Vagina (tissue), 2 donors: ENCODE measurements at regions not wholly inside any gene's neighbourhood (a gene's known extent, or its start where the extent isn't known, plus 50 kb on each side); places are given as distances from the start of the nearest gene placed in this dataset.
A peak's percentile ranks its signal among the peaks of the same experiment; 100 is the strongest.

Experiments used
- DNase-seq, 2 donors: peaks; one replicate each; pipeline ENCODE4 v3.0.0-alpha.2; 2017; ENCODE audit errors: extremely low spot score in 2 of 2
- H3K27ac ChIP-seq: fragments of 200-600 bp; sonication (generic); one replicate; pipeline ENCODE4 v1.5.1; 2019
- H3K27me3 ChIP-seq: fragments of 200-600 bp; sonication (generic); one replicate; pipeline ENCODE4 v1.5.1; 2019
- H3K36me3 ChIP-seq, 2 donors: fragments of 200-600 bp; sonication (generic); one replicate each; pipeline ENCODE4 v1.5.1; 2017 to 2019
- H3K4me1 ChIP-seq: fragments of 200-600 bp; sonication (generic); one replicate; pipeline ENCODE4 v1.5.1; 2019
- H3K4me3 ChIP-seq, 2 donors: fragments of 200-600 bp; sonication (generic); 1 replicate in 1 of 2; 2 replicates in 1 of 2; pipeline ENCODE4 v1.5.1; 2016 to 2019
- H3K9me3 ChIP-seq: fragments of 200-600 bp; sonication (generic); one replicate; pipeline ENCODE4 v1.5.1; 2019
- POLR2A ChIP-seq, 2 donors: fragments of 450-650 bp; IDR thresholded peaks; one replicate each; pipeline ENCODE4 v1.6.1; 2017; ENCODE audit warnings: antibody characterized with exemption in 2 of 2, mild to moderate bottlenecking in 2 of 2, moderate library complexity in 2 of 2
- POLR2AphosphoS5 ChIP-seq, 2 donors: sonication (generic); formaldehyde crosslinking; IDR thresholded peaks; one replicate each; pipeline ENCODE4 v1.9.0; 2017; ENCODE audit warnings: antibody characterized with exemption in 2 of 2, mild to moderate bottlenecking in 2 of 2, low read depth in 1 of 2; ENCODE audit not compliant: insufficient read depth in 1 of 2
- intact Hi-C: fragments of 100-400 bp; cut with DNase I; formaldehyde crosslinking; loops from one replicate; pipeline ENCODE4 v1.15.1; 2023
- TF ChIP-seq, protein P1 (sequence below), 3 experiments: fragments of 450-650 bp in 2 of 3; fragments of 200-600 bp in 1 of 3; sonication (generic) in 1 of 3; IDR thresholded peaks; one replicate each; pipeline ENCODE4 v1.5.1; 2017 to 2019; ENCODE audit warnings: antibody characterized with exemption in 3 of 3, mild to moderate bottlenecking in 2 of 3, moderate library complexity in 2 of 3

DNA sequence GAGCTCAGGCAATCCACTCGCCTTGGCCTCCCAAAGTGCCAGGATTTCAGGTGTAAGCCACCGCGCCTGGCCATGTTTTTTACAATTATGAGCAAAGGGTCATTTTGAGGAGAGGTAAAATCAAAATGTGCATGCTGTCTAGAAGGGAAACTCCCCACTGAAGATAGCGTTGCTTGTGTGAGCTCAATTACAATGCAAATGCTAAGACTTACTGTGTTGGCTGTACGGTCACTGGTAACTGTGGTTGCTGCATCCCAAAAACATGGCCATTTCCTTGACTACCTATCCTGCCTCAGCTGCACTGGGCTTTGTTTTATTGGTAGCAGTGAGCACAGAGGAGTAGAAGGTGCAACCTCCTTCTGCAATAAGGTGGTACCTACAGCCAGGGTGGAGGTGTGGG lies 77.4 kb upstream of the SPATA31E1 start:
- intact Hi-C loops = no loop called here
- DNase-seq = no peak
- H3K4me1 ChIP-seq = no peaks in the 10 kb centered on the region
- H3K4me3 ChIP-seq = no peak overlapping the region
- no peaks in the 10 kb centered on the region for H3K27me3 ChIP-seq
- TF ChIP-seq, protein P1, sequence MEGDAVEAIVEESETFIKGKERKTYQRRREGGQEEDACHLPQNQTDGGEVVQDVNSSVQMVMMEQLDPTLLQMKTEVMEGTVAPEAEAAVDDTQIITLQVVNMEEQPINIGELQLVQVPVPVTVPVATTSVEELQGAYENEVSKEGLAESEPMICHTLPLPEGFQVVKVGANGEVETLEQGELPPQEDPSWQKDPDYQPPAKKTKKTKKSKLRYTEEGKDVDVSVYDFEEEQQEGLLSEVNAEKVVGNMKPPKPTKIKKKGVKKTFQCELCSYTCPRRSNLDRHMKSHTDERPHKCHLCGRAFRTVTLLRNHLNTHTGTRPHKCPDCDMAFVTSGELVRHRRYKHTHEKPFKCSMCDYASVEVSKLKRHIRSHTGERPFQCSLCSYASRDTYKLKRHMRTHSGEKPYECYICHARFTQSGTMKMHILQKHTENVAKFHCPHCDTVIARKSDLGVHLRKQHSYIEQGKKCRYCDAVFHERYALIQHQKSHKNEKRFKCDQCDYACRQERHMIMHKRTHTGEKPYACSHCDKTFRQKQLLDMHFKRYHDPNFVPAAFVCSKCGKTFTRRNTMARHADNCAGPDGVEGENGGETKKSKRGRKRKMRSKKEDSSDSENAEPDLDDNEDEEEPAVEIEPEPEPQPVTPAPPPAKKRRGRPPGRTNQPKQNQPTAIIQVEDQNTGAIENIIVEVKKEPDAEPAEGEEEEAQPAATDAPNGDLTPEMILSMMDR (IDR thresholded peaks at IDR 0.05) = no peak
- TF ChIP-seq POLR2AphosphoS5 (IDR thresholded peaks at IDR 0.05; ENCODE audit: insufficient read depth in 1 of 2, low read depth in 1 of 2) (no peak), POLR2A (IDR thresholded peaks at IDR 0.05) (no peak)
- H3K27ac ChIP-seq = no peak overlapping the region
- H3K36me3 ChIP-seq = no peaks in the 10 kb centered on the region
- H3K9me3 ChIP-seq = no peaks in the 10 kb centered on the region

DNA sequence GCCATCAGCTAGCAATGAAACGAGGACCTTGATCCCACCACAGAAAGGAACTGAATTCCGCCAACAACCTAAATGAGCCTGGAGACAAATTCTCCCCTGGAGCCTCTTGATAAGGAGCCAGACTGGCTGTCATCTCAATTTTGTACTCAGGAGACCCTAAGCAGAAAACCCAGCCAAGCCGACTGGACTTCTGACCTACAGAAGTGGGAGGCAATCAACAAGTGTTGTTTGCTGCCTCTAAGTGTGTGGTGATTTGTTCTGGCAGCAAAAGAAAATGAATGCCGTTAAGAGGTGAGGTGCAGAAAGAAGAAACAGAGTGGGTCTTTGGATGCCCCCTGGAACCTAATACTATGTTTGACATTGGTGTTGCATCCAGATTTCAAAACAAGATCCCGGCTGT lies 72.7 kb upstream of the SPATA31E1 start:
- no peaks in the 10 kb centered on the region for H3K36me3 ChIP-seq
- no peak for DNase-seq
- H3K27ac ChIP-seq = no peak overlapping the region
- H3K4me1 ChIP-seq = no peaks in the 10 kb centered on the region
- H3K4me3 ChIP-seq = no peak overlapping the region
- TF ChIP-seq POLR2AphosphoS5 (IDR thresholded peaks at IDR 0.05; ENCODE audit: insufficient read depth in 1 of 2, low read depth in 1 of 2) = no peak
- H3K9me3 ChIP-seq = no peaks in the 10 kb centered on the region
- H3K27me3 ChIP-seq = no peaks in the 10 kb centered on the region
- intact Hi-C loops = loop anchor here (5.0 kb wide), 1 partner anchor 133 kb away; no protein-coding TSS in a partner anchor

DNA sequence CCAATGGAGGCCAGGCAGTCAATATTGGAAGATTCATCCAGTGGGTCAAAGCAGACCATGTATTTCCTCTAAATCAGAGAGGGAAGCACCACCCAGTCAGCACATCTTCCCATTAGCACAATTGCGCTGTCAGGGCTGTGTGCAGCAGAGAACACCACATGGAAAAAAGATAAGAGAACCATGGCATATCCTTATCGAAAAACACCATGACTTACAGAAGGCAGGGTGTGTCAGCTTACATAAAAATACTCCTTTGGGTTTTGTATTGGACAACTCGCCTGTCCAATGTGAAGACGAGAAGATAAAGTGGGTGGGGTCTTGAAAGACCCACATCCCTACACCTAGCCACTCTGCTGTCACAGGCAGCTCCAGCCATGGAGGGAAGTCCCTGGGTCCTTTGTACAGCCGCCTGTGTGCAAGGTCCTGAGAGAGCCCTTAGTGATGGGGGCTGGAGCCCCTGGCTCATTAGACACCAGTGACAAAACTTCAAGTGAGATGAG lies 71.9 kb upstream of the SPATA31E1 start:
- Histone ChIP-seq H3K27me3 (no peaks in the 10 kb centered on the region), H3K9me3 (no peaks in the 10 kb centered on the region), H3K27ac (no peak overlapping the region), H3K4me1 (no peaks in the 10 kb centered on the region), H3K36me3 (no peaks in the 10 kb centered on the region), H3K4me3 (no peak overlapping the region)
- no peak for TF ChIP-seq POLR2A (IDR thresholded peaks at IDR 0.05)
- intact Hi-C loops = loop anchor here (5.0 kb wide), 1 partner anchor 133 kb away; no protein-coding TSS in a partner anchor
- DNase-seq = no peak

DNA sequence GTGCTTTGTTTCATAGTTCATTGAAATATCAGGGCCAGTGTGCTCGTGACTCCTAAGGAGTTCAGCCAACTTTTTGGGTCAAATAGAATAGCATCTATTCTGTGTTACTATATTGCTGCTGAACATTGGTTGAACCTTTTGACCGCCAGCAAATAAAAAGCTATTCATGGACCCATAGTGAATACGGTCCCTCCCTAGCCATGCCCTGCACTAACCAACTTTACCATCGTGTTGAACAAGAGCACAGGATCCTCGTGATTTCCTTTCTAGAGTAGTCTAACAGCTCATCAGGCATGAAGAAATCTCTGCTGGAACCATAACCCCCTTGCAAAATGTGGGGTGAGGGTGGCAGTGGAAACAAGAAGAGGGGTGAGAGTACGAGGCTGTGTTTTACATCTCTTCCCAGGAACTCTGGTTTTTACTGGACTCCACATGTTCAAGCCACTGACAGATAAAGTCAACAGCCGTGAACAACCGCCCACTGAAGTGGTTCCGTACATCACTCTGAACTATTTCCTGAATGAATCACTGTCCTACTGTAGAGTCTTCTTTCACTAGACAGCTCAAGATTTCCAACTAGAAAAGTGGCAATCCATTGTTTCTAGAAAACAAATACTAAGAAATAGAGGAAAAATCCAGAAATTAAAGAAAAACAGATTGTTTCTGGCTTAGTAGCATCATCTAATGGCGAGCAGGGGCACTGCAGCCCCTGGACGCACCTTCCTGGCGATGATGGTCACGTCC lies 70.1 kb upstream of the SPATA31E1 start:
- intact Hi-C loops = loop anchor here (5.0 kb wide), 1 partner anchor 135 kb away; no protein-coding TSS in a partner anchor
- no peak for DNase-seq
- no peak overlapping the region for H3K27ac ChIP-seq

DNA sequence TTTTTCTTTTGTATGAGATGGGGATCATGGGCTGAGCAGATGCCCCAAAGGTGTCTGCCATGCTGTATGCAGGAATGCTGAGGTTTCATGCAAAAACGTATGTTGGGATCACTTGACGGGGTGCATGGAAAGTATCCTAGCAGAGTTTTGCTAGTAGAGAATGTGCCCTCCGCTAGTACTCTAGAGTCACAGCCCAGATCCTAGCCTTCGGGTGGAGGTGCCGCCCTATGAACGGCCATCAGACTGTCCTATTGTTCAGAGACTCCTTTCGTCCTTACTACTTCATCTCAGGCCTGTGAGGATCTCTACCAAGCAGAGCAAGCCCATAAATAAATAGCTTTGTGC lies 69.6 kb upstream of the SPATA31E1 start:
- Histone ChIP-seq H3K27ac (no peak overlapping the region), H3K9me3 (no peaks in the 10 kb centered on the region)
- intact Hi-C loops = loop anchor here (5.0 kb wide), 1 partner anchor 136 kb away; no protein-coding TSS in a partner anchor

More for the DNA sequence above, 70.1 kb upstream of the SPATA31E1 start:
- TF ChIP-seq POLR2A (IDR thresholded peaks at IDR 0.05) = no peak
- TF ChIP-seq, protein P1 (IDR thresholded peaks at IDR 0.05) = peak in 2 of 3 experiments; percentile 70
- Histone ChIP-seq H3K4me3 (no peak overlapping the region), H3K4me1 (no peaks in the 10 kb centered on the region), H3K36me3 (no peaks in the 10 kb centered on the region), H3K9me3 (no peaks in the 10 kb centered on the region), H3K27me3 (no peaks in the 10 kb centered on the region)

More for the DNA sequence above, 69.6 kb upstream of the SPATA31E1 start:
- H3K36me3 ChIP-seq = no peaks in the 10 kb centered on the region
- TF ChIP-seq, protein P1 (IDR thresholded peaks at IDR 0.05) = no peak
- TF ChIP-seq POLR2A (IDR thresholded peaks at IDR 0.05) (no peak), POLR2AphosphoS5 (IDR thresholded peaks at IDR 0.05; ENCODE audit: insufficient read depth in 1 of 2, low read depth in 1 of 2) (no peak)
- DNase-seq = no peak
- H3K27me3 ChIP-seq = no peaks in the 10 kb centered on the region
- H3K4me3 ChIP-seq = no peak overlapping the region
- no peaks in the 10 kb centered on the region for H3K4me1 ChIP-seq
